H9 (cell line): ENCODE measurements at regions not wholly inside any gene's neighbourhood (a gene's known extent, or its start where the extent isn't known, plus 50 kb on each side); places are given as distances from the start of the nearest gene placed in this dataset.

Experiments used
- DNase-seq: peaks from one replicate; pipeline ENCODE4 v3.0.0-alpha.2; 2017
- H2AFZ ChIP-seq: one replicate; pipeline ENCODE4 v1.6.1; 2013; ENCODE audit warnings: mild to moderate bottlenecking, low read length, control low read depth, moderate library complexity
- H2AK5ac ChIP-seq: 2 replicates; pipeline ENCODE4 v1.6.1; 2013; ENCODE audit warnings: low read length, control low read depth, mixed read lengths; ENCODE audit not compliant: insufficient read length
- H2BK120ac ChIP-seq: one replicate; pipeline ENCODE4 v1.6.1; 2013; ENCODE audit warnings: low read depth, mild to moderate bottlenecking, low read length, control low read depth, inconsistent platforms; ENCODE audit not compliant: poor library complexity, severe bottlenecking
- H2BK12ac ChIP-seq: 2 replicates; pipeline ENCODE4 v1.6.1; 2013; ENCODE audit warnings: low read length, control low read depth, mixed read lengths, low read depth; ENCODE audit not compliant: insufficient read length
- H2BK15ac ChIP-seq: 2 replicates; pipeline ENCODE4 v1.6.1; 2013; ENCODE audit warnings: low read depth, low read length, control low read depth
- H2BK20ac ChIP-seq: one replicate; pipeline ENCODE4 v1.6.1; 2013; ENCODE audit warnings: low read depth, mild to moderate bottlenecking, low read length, control low read depth, inconsistent platforms; ENCODE audit not compliant: poor library complexity, severe bottlenecking
- H2BK5ac ChIP-seq: 2 replicates; pipeline ENCODE4 v1.6.1; 2013; ENCODE audit warnings: low read length, control low read depth, mixed read lengths; ENCODE audit not compliant: insufficient read length
- H3K14ac ChIP-seq: 2 replicates; pipeline ENCODE4 v1.6.1; 2013; ENCODE audit warnings: low read length, control low read depth; ENCODE audit not compliant: insufficient read depth
- H3K18ac ChIP-seq: 2 replicates; pipeline ENCODE4 v1.6.1; 2013; ENCODE audit warnings: low read depth, mild to moderate bottlenecking, mixed read lengths, low read length, control low read depth; ENCODE audit not compliant: insufficient read length
- H3K23ac ChIP-seq: 2 replicates; pipeline ENCODE4 v1.6.1; 2013; ENCODE audit warnings: low read length, control low read depth, mixed read lengths, low read depth; ENCODE audit not compliant: insufficient read length
- H3K23me2 ChIP-seq: 2 replicates; pipeline ENCODE4 v1.6.1; 2013; ENCODE audit warnings: low read depth, mild to moderate bottlenecking, mixed read lengths, low read length, control low read depth; ENCODE audit not compliant: insufficient read length, poor library complexity, severe bottlenecking
- H3K27ac ChIP-seq: 2 replicates; pipeline ENCODE4 v1.5.1; 2013; ENCODE audit warnings: low read length, control low read depth, mixed read lengths, low read depth; ENCODE audit not compliant: insufficient read length
- H3K27me3 ChIP-seq: 2 replicates; pipeline ENCODE4 v1.6.1; 2013; ENCODE audit warnings: low read length, control low read depth, inconsistent platforms; ENCODE audit not compliant: insufficient read depth
- H3K4ac ChIP-seq: 2 replicates; pipeline ENCODE4 v1.6.1; 2013; ENCODE audit warnings: low read depth, mild to moderate bottlenecking, control low read depth, inconsistent platforms, low read length, moderate library complexity
- H3K4me1 ChIP-seq: 2 replicates; pipeline ENCODE4 v1.6.1; 2013; ENCODE audit warnings: low read length, control low read depth, inconsistent platforms; ENCODE audit not compliant: insufficient read depth
- H3K4me2 ChIP-seq: 2 replicates; pipeline ENCODE4 v1.6.1; 2013; ENCODE audit warnings: low read length, control low read depth, mixed read lengths; ENCODE audit not compliant: insufficient read length, insufficient read depth
- H3K56ac ChIP-seq: 2 replicates; pipeline ENCODE4 v1.6.1; 2013; ENCODE audit warnings: low read depth, mild to moderate bottlenecking, mixed read lengths, low read length, control low read depth; ENCODE audit not compliant: insufficient read length
- H3K79me1 ChIP-seq: 2 replicates; pipeline ENCODE4 v1.6.1; 2013; ENCODE audit warnings: low read depth, mild to moderate bottlenecking, moderate library complexity, low read length, control low read depth, inconsistent platforms; ENCODE audit not compliant: insufficient read depth, poor library complexity, severe bottlenecking
- H3K79me2 ChIP-seq: 2 replicates; pipeline ENCODE4 v1.6.1; 2013; ENCODE audit warnings: low read length, control low read depth, inconsistent platforms; ENCODE audit not compliant: insufficient read depth
- H3K9ac ChIP-seq: 2 replicates; pipeline ENCODE4 v1.6.1; 2013; ENCODE audit warnings: low read length, control low read depth, mixed read lengths; ENCODE audit not compliant: insufficient read length; ENCODE audit errors: extremely low read depth
- H3K9me3 ChIP-seq: one replicate; pipeline ENCODE4 v1.6.1; 2013; ENCODE audit warnings: low read depth, low read length, inconsistent platforms; ENCODE audit not compliant: control insufficient read depth
- H3T11ph ChIP-seq: one replicate; pipeline ENCODE4 v1.6.1; 2013; ENCODE audit warnings: mild to moderate bottlenecking, low read length, control low read depth, inconsistent platforms
- H4K20me1 ChIP-seq: one replicate; pipeline ENCODE4 v1.6.1; 2013; ENCODE audit not compliant: control insufficient read depth, insufficient read length, insufficient read depth
- H4K5ac ChIP-seq: 2 replicates; pipeline ENCODE4 v1.6.1; 2013; ENCODE audit warnings: low read depth, mild to moderate bottlenecking, mixed read lengths, low read length, control low read depth; ENCODE audit not compliant: insufficient read length
- H4K8ac ChIP-seq: replicated peaks from 2 replicates; pipeline ENCODE4 v1.6.1; 2013; ENCODE audit warnings: low read length, control low read depth, mixed read lengths, low read depth; ENCODE audit not compliant: insufficient read length
- H4K91ac ChIP-seq: 2 replicates; pipeline ENCODE4 v1.6.1; 2013; ENCODE audit warnings: low read depth, mild to moderate bottlenecking, moderate library complexity, mixed read lengths, low read length, control low read depth; ENCODE audit not compliant: insufficient read length
- H3K27ac Mint-ChIP-seq, 3 experiments: 2 replicates in 2 of 3; 3 replicates in 1 of 3; pipeline ENCODE4 v1.8.0; 2020 to 2021; ENCODE audit warnings: mixed read lengths in 3 of 3, mild to moderate bottlenecking in 1 of 3, moderate library complexity in 1 of 3
- H3K27me3 Mint-ChIP-seq: 2 replicates; pipeline ENCODE4 v1.8.0; 2021; ENCODE audit warnings: low read depth, mild to moderate bottlenecking, moderate library complexity, mixed read lengths
- H3K36me3 Mint-ChIP-seq, 3 experiments: 2 replicates in 2 of 3; 3 replicates in 1 of 3; pipeline ENCODE4 v1.8.0; 2020 to 2021; ENCODE audit warnings: low read depth in 3 of 3, mixed read lengths in 3 of 3; ENCODE audit not compliant: insufficient read depth in 1 of 3
- H3K4me1 Mint-ChIP-seq, 2 experiments: 2 replicates each; pipeline ENCODE4 v1.8.0; 2020; ENCODE audit warnings: mixed read lengths in 2 of 2
- H3K4me3 Mint-ChIP-seq, 2 experiments: 2 replicates in 1 of 2; 3 replicates in 1 of 2; pipeline ENCODE4 v1.8.0; 2020 to 2021; ENCODE audit warnings: mild to moderate bottlenecking in 2 of 2, mixed read lengths in 2 of 2, moderate library complexity in 1 of 2
- H3K9me3 Mint-ChIP-seq, 2 experiments: 2 replicates in 1 of 2; 3 replicates in 1 of 2; pipeline ENCODE4 v1.8.0; 2020; ENCODE audit warnings: mild to moderate bottlenecking in 2 of 2, mixed read lengths in 2 of 2, moderate library complexity in 1 of 2
- CTCF ChIP-seq: fragments of 200-600 bp; sonication (generic); conservative IDR thresholded peaks from 3 replicates; pipeline ENCODE4 v1.8.0; 2021; ENCODE audit warnings: antibody characterized with exemption, mild to moderate bottlenecking
- WGBS: extraction: QIAGEN DNeasy Blood & Tissue Kit; methylation state at CpG from one replicate; pipeline ENCODE4 v1.1.7; 2013; ENCODE audit warnings: missing lambda C conversion rate, low lambda C conversion rate, mixed read lengths; ENCODE audit not compliant: insufficient read length; ENCODE audit errors: extremely low coverage; 5-methylcytosine and 5-hydroxymethylcytosine counted together

- H3K9me3 Mint-ChIP-seq, result no peaks in the 10 kb centered on the region
- Histone ChIP-seq H3K23ac (no peak overlapping the region), H3K4me2 (no peak overlapping the region), H2BK120ac (no peak overlapping the region), H3K79me2 (no peaks in the 10 kb centered on the region), H3K23me2 (no peaks in the 10 kb centered on the region), H4K20me1 (no peaks in the 10 kb centered on the region), H4K5ac (no peak overlapping the region), H2BK20ac (no peak overlapping the region), H4K91ac (no peak overlapping the region), H3K56ac (no peak overlapping the region), H2AFZ (no peak overlapping the region), H3K79me1 (no peaks in the 10 kb centered on the region), H3K14ac (no peak overlapping the region), H2BK5ac (no peak overlapping the region), H3K27ac (no peak overlapping the region), H2BK12ac (no peak overlapping the region), H3K18ac (no peak overlapping the region), H3K4ac (no peak overlapping the region), H3K9me3 (no peaks in the 10 kb centered on the region), H4K8ac (no peak overlapping the region), H3K4me1 (no peaks in the 10 kb centered on the region), H3K27me3 (no peaks in the 10 kb centered on the region), H3T11ph (no peak overlapping the region), H3K9ac (no peak overlapping the region), H2AK5ac (no peak overlapping the region), H2BK15ac (no peak overlapping the region)
- H3K27ac Mint-ChIP-seq, result no peak overlapping the region
- no peaks in the 10 kb centered on the region for H3K27me3 Mint-ChIP-seq
- H3K4me1 Mint-ChIP-seq, result peaks cover 0 to 3% of the 10 kb centered on the region in 2 experiments; a peak in 1 of 4 replicates
- no peaks in the 10 kb centered on the region for H3K36me3 Mint-ChIP-seq
- H3K4me3 Mint-ChIP-seq, result no peak overlapping the region
- WGBS, result no CpG with 5 or more reads among the region's 2 CpGs
- TF ChIP-seq CTCF, result no peak
- no peak for DNase-seq
These were observed 206.1 kb downstream of the SLC39A8 start for GRCh38 chr4:102139132-102139573.
